OCI-LY1 (cell line): ENCODE measurements at regions not wholly inside any gene's neighbourhood (a gene's known extent, or its start where the extent isn't known, plus 50 kb on each side); places are given as distances from the start of the nearest gene placed in this dataset.
"Not testable (repeated sequence)": the region's sequence is repeated elsewhere in the genome, so short reads cannot be mapped to it uniquely, and the experiment has no call there.

Experiments used
- EZH2 ChIP-seq: fragments of 200-600 bp; sonication (generic), shearing (Covaris generic); IDR thresholded peaks from 2 replicates; pipeline ENCODE4 v1.8.0; 2017; ENCODE audit warnings: borderline replicate concordance, mixed run types, mild to moderate bottlenecking, antibody characterized with exemption, low read length, moderate library complexity, mixed read lengths
- TF ChIP-seq, protein P1 (sequence below): fragments of 200-600 bp; sonication (generic), shearing (Covaris generic); IDR thresholded peaks from 2 replicates; pipeline ENCODE4 v1.5.1; 2017; ENCODE audit warnings: mild to moderate bottlenecking, antibody characterized with exemption, low read length, moderate library complexity, mixed read lengths

DNA sequence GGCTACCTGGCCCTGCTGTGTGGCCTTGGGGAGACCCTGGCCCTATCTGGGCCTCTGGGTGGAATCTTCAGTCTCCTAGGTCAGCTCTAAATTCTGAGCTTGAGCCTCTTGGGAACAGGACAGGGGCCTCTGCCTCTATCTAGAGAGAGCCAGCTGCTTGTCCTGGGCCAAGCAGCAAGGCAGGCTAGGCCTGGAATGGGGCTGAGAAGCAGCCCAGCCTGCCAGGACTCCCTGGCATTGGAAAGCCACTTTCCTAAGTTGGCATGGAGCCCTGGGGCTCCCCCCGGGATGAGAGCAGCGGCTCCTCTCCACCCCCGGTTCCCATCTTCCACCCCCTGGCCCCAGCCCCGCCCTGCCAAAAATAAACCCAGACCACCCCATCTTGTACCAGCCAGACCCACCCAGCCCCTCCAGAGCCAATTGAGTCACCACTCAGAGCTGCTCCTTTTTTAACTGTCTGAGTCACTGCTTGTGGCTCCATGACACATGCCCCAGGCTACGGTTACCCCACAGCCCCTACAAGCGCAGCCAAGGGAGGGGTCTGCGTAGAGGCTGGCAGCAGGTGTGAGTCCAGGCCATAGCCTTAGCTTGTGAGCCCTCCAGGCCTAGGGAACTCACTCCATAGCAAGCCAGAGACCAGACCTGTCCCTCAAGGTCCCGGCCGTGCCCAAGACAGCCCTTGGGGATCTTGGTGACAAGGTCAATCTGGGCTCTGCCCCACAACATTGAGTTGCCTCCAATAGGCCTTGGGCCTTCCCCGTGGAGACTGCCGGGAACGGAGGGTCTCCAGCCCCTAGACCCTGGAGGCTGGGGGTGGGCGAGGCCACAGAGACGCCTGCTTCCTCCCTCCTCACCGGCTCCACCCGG, 189.7 kb downstream of the TBC1D2B start:
- not testable (repeated sequence) for TF ChIP-seq EZH2
- TF ChIP-seq, protein P1, sequence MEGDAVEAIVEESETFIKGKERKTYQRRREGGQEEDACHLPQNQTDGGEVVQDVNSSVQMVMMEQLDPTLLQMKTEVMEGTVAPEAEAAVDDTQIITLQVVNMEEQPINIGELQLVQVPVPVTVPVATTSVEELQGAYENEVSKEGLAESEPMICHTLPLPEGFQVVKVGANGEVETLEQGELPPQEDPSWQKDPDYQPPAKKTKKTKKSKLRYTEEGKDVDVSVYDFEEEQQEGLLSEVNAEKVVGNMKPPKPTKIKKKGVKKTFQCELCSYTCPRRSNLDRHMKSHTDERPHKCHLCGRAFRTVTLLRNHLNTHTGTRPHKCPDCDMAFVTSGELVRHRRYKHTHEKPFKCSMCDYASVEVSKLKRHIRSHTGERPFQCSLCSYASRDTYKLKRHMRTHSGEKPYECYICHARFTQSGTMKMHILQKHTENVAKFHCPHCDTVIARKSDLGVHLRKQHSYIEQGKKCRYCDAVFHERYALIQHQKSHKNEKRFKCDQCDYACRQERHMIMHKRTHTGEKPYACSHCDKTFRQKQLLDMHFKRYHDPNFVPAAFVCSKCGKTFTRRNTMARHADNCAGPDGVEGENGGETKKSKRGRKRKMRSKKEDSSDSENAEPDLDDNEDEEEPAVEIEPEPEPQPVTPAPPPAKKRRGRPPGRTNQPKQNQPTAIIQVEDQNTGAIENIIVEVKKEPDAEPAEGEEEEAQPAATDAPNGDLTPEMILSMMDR, result not testable (repeated sequence)
